Mesenchymal stem cell (in vitro differentiated cells and primary cell): ENCODE measurements at regions not wholly inside any gene's neighbourhood (a gene's known extent, or its start where the extent isn't known, plus 50 kb on each side); places are given as distances from the start of the nearest gene placed in this dataset.

Experiments
- DNase-seq: peaks from one replicate; pipeline ENCODE4 v3.0.0-alpha.2; 2013
- H2AFZ ChIP-seq: one replicate; pipeline ENCODE4 v1.6.1; 2013; ENCODE audit warnings: low read depth, mild to moderate bottlenecking, control low read depth, inconsistent platforms, low read length, moderate library complexity
- H2AK5ac ChIP-seq: 2 replicates; pipeline ENCODE4 v1.6.1; 2013; ENCODE audit warnings: low read length, moderate library complexity, mild to moderate bottlenecking, inconsistent platforms; ENCODE audit not compliant: severe bottlenecking
- H2BK120ac ChIP-seq: one replicate; pipeline ENCODE4 v1.6.1; 2013; ENCODE audit warnings: low read depth, mild to moderate bottlenecking, inconsistent platforms, low read length, moderate library complexity
- H2BK12ac ChIP-seq, 2 experiments: one replicate each; pipeline ENCODE4 v1.6.1; 2013; ENCODE audit warnings: inconsistent platforms in 2 of 2, low read length in 2 of 2, mild to moderate bottlenecking in 2 of 2, moderate library complexity in 2 of 2, control low read depth in 1 of 2
- H2BK15ac ChIP-seq: one replicate; pipeline ENCODE4 v1.6.1; 2013; ENCODE audit warnings: mild to moderate bottlenecking, low read depth, inconsistent platforms; ENCODE audit not compliant: poor library complexity, severe bottlenecking
- H2BK5ac ChIP-seq: 2 replicates; pipeline ENCODE4 v1.6.1; 2013; ENCODE audit warnings: low read depth, mild to moderate bottlenecking, low read length, control low read depth, inconsistent platforms; ENCODE audit not compliant: poor library complexity, severe bottlenecking
- H3K14ac ChIP-seq, 2 experiments: one replicate each; pipeline ENCODE4 v1.6.1; 2013; ENCODE audit warnings: inconsistent platforms in 2 of 2, low read length in 2 of 2, control low read depth in 1 of 2, mild to moderate bottlenecking in 1 of 2, moderate library complexity in 1 of 2
- H3K18ac ChIP-seq, 2 experiments: one replicate each; pipeline ENCODE4 v1.6.1; 2013; ENCODE audit warnings: inconsistent platforms in 2 of 2, low read length in 2 of 2, control low read depth in 1 of 2, low read depth in 1 of 2, mild to moderate bottlenecking in 1 of 2
- H3K23ac ChIP-seq, 2 experiments: one replicate each; pipeline ENCODE4 v1.6.1; 2013; ENCODE audit warnings: inconsistent platforms in 2 of 2, low read length in 2 of 2, mild to moderate bottlenecking in 2 of 2, moderate library complexity in 2 of 2, control low read depth in 1 of 2
- H3K27ac ChIP-seq: 2 replicates; pipeline ENCODE4 v1.5.1; 2013; ENCODE audit warnings: mild to moderate bottlenecking, moderate library complexity, low read length, control low read depth, inconsistent platforms; ENCODE audit not compliant: poor library complexity, severe bottlenecking
- H3K27me3 ChIP-seq, 2 experiments: 2 replicates each; pipeline versions ENCODE4 v1.6.1 to v1.7.0; 2013; ENCODE audit warnings: low read length in 2 of 2, mild to moderate bottlenecking in 2 of 2, moderate library complexity in 2 of 2, control low read depth in 1 of 2, inconsistent platforms in 1 of 2; ENCODE audit not compliant: control insufficient read depth in 1 of 2, insufficient read depth in 1 of 2
- H3K36me3 ChIP-seq, 2 experiments: 2 replicates each; pipeline versions ENCODE4 v1.6.1 to v1.7.0; 2013; ENCODE audit warnings: low read length in 2 of 2, control low read depth in 1 of 2, inconsistent platforms in 1 of 2, low read depth in 1 of 2, mild to moderate bottlenecking in 1 of 2; ENCODE audit not compliant: insufficient read depth in 2 of 2, control insufficient read depth in 1 of 2
- H3K4ac ChIP-seq, 2 experiments: one replicate each; pipeline ENCODE4 v1.6.1; 2013; ENCODE audit warnings: inconsistent platforms in 2 of 2, low read length in 2 of 2, mild to moderate bottlenecking in 2 of 2, moderate library complexity in 2 of 2, control low read depth in 1 of 2, low read depth in 1 of 2
- H3K4me1 ChIP-seq: 2 replicates; pipeline ENCODE4 v1.6.1; 2013; ENCODE audit warnings: low read depth, low read length, control low read depth; ENCODE audit not compliant: control insufficient read depth, insufficient read depth
- H3K4me2 ChIP-seq: 2 replicates; pipeline ENCODE4 v1.6.1; 2013; ENCODE audit warnings: low read length, mild to moderate bottlenecking, inconsistent platforms; ENCODE audit not compliant: poor library complexity, severe bottlenecking
- H3K4me3 ChIP-seq, 2 experiments: 2 replicates each; pipeline versions ENCODE4 v1.5.1 to v1.7.0; 2013; ENCODE audit warnings: low read length in 2 of 2, mild to moderate bottlenecking in 2 of 2, control low read depth in 1 of 2, low read depth in 1 of 2; ENCODE audit not compliant: insufficient read depth in 1 of 2
- H3K79me1 ChIP-seq: replicated peaks from 2 replicates; pipeline ENCODE4 v1.6.1; 2013; ENCODE audit warnings: mild to moderate bottlenecking, control low read depth, low read length, inconsistent platforms; ENCODE audit not compliant: poor library complexity, severe bottlenecking
- H3K9ac ChIP-seq: 2 replicates; pipeline ENCODE4 v1.7.0; 2013; ENCODE audit warnings: mild to moderate bottlenecking, low read length, moderate library complexity
- H3K9me3 ChIP-seq: 2 replicates; pipeline ENCODE4 v1.7.0; 2013; ENCODE audit warnings: mild to moderate bottlenecking, low read length; ENCODE audit not compliant: control insufficient read depth
- H4K8ac ChIP-seq: one replicate; pipeline ENCODE4 v1.6.1; 2013; ENCODE audit warnings: inconsistent platforms, mild to moderate bottlenecking, low read length, moderate library complexity
- H4K91ac ChIP-seq: one replicate; pipeline ENCODE4 v1.6.1; 2013; ENCODE audit warnings: mild to moderate bottlenecking, low read length, inconsistent platforms
- WGBS: methylation state at CpG from one replicate; pipeline ENCODE4 v1.1.7; 2013; ENCODE audit warnings: mixed read lengths; 5-methylcytosine and 5-hydroxymethylcytosine counted together

GRCh38 chr2:51322613-51323012, 290.7 kb upstream of the NRXN1 start:
- Histone ChIP-seq H2BK12ac (no peak overlapping the region), H2AK5ac (no peak overlapping the region), H2AFZ (no peak overlapping the region), H3K4ac (no peak overlapping the region), H3K4me2 (no peak overlapping the region), H3K27me3 (no peaks in the 10 kb centered on the region), H3K4me1 (no peaks in the 10 kb centered on the region), H3K9me3 (peaks cover 25% of the 10 kb centered on the region), H3K79me1 (no peaks in the 10 kb centered on the region), H2BK120ac (no peak overlapping the region), H3K18ac (no peak overlapping the region), H4K91ac (no peak overlapping the region), H3K36me3 (no peaks in the 10 kb centered on the region), H3K9ac (no peak overlapping the region), H4K8ac (no peak overlapping the region), H2BK5ac (no peak overlapping the region), H2BK15ac (no peak overlapping the region), H3K27ac (no peak overlapping the region), H3K4me3 (no peak overlapping the region), H3K23ac (no peak overlapping the region), H3K14ac (no peak overlapping the region)
- DNase-seq: no peak
- WGBS: 100% methylated on average over 1 of the region's 1 CpG

GRCh38 chr2:51304311-51304710, 272.4 kb upstream of the NRXN1 start:
- no peak for DNase-seq
- WGBS: 76% methylated on average over 1 of the region's 1 CpG
- Histone ChIP-seq H4K91ac (no peak overlapping the region), H4K8ac (no peak overlapping the region), H3K79me1 (no peaks in the 10 kb centered on the region), H2BK5ac (no peak overlapping the region), H3K4ac (no peak overlapping the region), H3K14ac (no peak overlapping the region), H2BK12ac (no peak overlapping the region), H3K4me2 (no peak overlapping the region), H3K27me3 (no peaks in the 10 kb centered on the region), H3K27ac (no peak overlapping the region), H3K18ac (no peak overlapping the region), H2AFZ (no peak overlapping the region), H3K4me3 (no peak overlapping the region), H3K9me3 (no peaks in the 10 kb centered on the region), H2BK120ac (no peak overlapping the region), H3K23ac (no peak overlapping the region), H2BK15ac (no peak overlapping the region), H3K4me1 (no peaks in the 10 kb centered on the region), H3K36me3 (no peaks in the 10 kb centered on the region), H2AK5ac (no peak overlapping the region), H3K9ac (no peak overlapping the region)

- H3K18ac ChIP-seq: no peak overlapping the region
- no peak overlapping the region for H2AK5ac ChIP-seq
- no peak overlapping the region for H2BK120ac ChIP-seq
- no peaks in the 10 kb centered on the region for H3K36me3 ChIP-seq
- H3K4me1 ChIP-seq: no peaks in the 10 kb centered on the region
- H3K4ac ChIP-seq: no peak overlapping the region
- H3K27me3 ChIP-seq: no peaks in the 10 kb centered on the region
- no peak overlapping the region for H3K27ac ChIP-seq
- no peak overlapping the region for H3K14ac ChIP-seq
- 95% methylated on average over 3 of the region's 4 CpGs for WGBS
- H3K4me2 ChIP-seq: no peak overlapping the region
- no peak overlapping the region for H2BK12ac ChIP-seq
- H3K9me3 ChIP-seq: peaks cover 2% of the 10 kb centered on the region
- no peak overlapping the region for H3K4me3 ChIP-seq
- no peak overlapping the region for H2BK5ac ChIP-seq
- no peak overlapping the region for H4K8ac ChIP-seq
- H3K79me1 ChIP-seq: no peaks in the 10 kb centered on the region
- no peak overlapping the region for H4K91ac ChIP-seq
- no peak overlapping the region for H3K23ac ChIP-seq
- no peak overlapping the region for H2BK15ac ChIP-seq
- no peak overlapping the region for H3K9ac ChIP-seq
- H2AFZ ChIP-seq: no peak overlapping the region
- DNase-seq: no peak
These were observed 269.4 kb upstream of the NRXN1 start for GRCh38 chr2:51301381-51301780.

- DNase-seq: no peak
- no peak overlapping the region for H3K9ac ChIP-seq
- H4K8ac ChIP-seq: no peak overlapping the region
- no peaks in the 10 kb centered on the region for H3K36me3 ChIP-seq
- H3K14ac ChIP-seq: no peak overlapping the region
- H3K4me3 ChIP-seq: no peak overlapping the region
- no peak overlapping the region for H2BK12ac ChIP-seq
- H2BK120ac ChIP-seq: no peak overlapping the region
- H3K9me3 ChIP-seq: peaks cover 2% of the 10 kb centered on the region
- no peak overlapping the region for H2AFZ ChIP-seq
- H3K27ac ChIP-seq: no peak overlapping the region
- no peak overlapping the region for H3K4ac ChIP-seq
- H3K23ac ChIP-seq: no peak overlapping the region
- H2BK5ac ChIP-seq: no peak overlapping the region
- H3K4me2 ChIP-seq: no peak overlapping the region
- 91% methylated on average over 1 of the region's 1 CpG for WGBS
- no peaks in the 10 kb centered on the region for H3K79me1 ChIP-seq
- no peaks in the 10 kb centered on the region for H3K27me3 ChIP-seq
- H3K4me1 ChIP-seq: no peaks in the 10 kb centered on the region
- H4K91ac ChIP-seq: no peak overlapping the region
- no peak overlapping the region for H3K18ac ChIP-seq
- H2AK5ac ChIP-seq: no peak overlapping the region
- no peak overlapping the region for H2BK15ac ChIP-seq
These were observed 267.4 kb upstream of the NRXN1 start for GRCh38 chr2:51299370-51299769.
